Stimulated activated CD8-positive, alpha-beta memory T cell treated with anti-CD3 and anti-CD28 coated beads, Interleukin-4, amount 100 ng/mL, for 48 hours (primary cell): ENCODE measurements at regions not wholly inside any gene's neighbourhood (a gene's known extent, or its start where the extent isn't known, plus 50 kb on each side); places are given as distances from the start of the nearest gene placed in this dataset.

Experiments
- DNase-seq: peaks from one replicate; pipeline ENCODE4 v3.0.0-alpha.2; 2020

DNA sequence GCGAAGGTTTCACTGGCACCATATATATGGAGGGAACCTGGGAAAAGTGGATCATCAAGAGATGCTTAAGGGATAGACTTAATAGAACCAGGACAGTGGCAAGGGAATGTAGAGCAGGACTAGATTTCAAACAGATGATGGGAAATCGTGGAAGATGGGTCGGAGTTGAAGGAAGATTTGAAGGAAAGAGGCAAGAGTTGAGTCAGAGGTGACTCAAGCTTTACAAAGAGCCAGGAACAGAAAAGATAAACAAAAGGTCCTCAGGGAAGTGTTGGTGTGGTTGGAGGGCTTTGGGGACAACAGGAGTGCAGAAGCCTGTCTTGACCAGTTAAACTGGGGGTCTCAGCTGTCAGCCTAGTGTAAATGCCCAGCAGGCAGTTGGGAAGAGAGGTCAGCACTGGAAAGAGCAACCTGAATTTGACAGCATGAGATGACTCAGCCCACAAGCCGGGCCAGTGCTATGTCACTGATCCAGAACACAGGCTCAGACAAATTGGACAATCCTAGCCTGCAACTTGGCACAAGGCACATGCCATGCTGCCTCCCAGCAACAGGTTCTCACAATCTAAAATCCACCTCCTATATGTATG lies 230.5 kb downstream of the IDS start:
- DNase-seq: no peak

- DNase-seq: no peak
Measured at GRCh38 chrX:149272690-149273463, 232.2 kb downstream of the IDS start.

DNA sequence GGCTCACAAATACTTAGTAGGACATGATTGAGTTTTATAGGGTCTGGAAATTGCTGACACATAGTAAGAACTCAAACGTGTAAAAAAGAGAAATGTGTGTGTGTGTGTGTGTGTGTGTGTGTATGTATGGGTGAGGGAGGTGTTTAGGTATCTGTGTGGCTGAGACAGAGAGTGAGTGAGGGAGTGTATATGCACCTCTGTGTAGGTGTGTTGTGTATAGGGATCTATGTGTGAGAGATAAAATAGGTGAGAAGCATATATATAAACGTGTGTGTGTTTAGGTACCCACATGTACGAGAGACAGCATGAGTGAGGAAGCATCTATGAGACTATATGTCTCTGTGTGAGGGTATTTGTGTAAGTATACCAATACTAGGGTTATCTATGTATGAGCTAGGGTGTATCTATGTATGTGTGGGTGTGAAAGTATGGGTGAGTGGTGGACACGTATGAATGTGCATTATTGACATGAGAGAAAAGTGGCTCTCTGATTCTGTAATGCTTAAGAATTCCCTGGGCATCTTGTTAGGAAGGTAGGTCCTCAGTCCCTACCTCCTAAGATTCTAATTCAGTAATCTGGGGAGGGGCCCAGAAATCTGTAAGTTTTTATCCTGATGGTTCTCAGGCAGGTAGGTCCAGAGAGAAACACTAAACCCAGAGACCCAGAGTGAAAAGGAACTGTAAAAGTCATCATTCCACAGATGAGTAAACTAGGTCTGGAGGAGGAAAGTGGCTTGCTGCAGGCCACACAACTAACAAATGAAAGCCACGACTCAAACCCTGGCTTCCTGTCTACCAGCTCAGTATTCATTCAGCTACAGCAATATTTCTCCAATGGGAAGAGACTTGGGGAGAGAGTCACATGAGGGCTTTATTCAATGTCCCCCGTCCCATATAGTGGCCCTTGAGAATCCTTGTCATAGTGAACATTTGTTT lies 237.0 kb downstream of the IDS start:
- DNase-seq: no peak

DNA sequence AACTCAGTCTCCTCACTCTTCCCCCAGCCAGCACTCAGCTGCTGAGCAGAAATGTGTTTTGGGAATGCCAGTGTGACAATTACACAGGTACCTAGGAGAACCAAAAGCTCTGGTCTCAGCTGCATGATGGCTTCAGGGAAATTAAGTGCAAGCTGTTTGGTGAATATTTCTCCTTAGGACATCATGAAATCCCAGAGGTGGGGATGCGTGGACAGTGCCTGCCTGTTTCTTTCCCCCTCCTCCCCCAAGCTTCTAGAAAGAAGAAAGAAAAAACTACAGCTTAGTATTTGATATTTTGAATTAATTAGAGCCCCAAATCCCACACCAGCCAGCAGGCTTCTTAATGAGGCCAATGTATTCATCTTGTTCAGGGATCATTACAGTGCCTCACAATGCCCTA lies 243.0 kb downstream of the IDS start:
- DNase-seq: no peak

DNA sequence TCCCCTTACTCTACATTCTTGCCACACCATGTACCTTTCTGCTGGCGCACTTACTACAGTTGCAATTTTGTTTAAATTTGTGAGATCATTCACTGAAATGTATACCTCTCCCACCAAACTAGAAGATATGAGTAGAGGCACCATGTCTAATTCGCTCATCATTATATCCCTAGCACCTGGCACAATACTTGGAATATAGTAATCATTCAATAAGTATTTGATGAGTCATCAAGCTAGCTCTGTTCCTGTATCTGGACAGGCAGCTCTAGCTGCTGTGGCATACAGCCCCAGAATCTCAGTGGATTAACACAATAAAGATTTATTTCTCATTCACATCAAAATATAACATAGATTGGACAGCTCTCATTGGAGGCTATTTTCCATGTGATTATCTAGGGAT lies 245.9 kb downstream of the IDS start:
- no peak for DNase-seq

DNA sequence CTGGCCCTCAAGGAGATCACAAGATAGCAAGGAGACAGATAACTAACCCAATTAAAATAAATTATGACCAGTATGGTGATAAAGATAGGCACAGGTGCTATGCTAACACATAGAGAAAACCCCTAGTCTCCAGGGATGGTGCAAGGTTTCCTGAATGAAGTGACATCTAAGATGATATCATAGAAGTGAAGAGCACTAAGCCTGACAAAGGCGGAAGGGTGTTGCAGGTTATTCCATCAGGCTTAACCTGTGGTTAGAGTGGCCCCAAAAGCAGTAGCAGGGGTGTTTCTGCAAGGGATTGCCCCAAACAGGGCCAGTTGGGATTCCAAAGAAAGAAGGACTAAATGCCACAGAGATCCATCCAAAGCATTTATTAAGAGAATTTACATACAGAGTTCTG lies 249.2 kb downstream of the IDS start:
- no peak for DNase-seq

DNA sequence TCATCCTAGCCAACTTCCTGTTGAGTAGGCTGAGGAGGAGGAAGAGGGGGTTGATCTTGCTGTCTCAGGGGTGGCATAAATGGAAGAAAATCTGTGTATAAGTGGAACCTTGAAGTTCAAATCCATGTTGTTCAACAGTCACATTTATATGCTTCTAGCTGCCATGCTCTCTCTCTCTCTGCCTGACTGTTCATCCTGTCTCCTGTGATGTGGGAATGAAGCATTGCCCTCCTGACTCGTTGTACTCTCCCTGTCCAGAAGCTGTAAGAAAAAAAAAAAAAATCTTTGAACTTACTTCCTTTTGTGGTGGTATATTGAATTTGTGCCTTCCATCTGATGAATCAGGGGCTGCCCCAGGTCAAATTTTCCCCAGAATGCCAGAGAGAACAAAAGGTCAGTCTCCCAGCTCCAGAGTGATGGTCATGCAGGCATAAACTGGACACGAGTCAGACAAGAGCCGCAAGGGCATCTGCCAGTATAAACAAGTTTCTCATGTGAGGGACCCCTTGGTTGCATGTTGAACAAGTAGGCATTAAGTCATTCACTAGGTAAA lies 257.0 kb downstream of the IDS start:
- no peak for DNase-seq

DNA sequence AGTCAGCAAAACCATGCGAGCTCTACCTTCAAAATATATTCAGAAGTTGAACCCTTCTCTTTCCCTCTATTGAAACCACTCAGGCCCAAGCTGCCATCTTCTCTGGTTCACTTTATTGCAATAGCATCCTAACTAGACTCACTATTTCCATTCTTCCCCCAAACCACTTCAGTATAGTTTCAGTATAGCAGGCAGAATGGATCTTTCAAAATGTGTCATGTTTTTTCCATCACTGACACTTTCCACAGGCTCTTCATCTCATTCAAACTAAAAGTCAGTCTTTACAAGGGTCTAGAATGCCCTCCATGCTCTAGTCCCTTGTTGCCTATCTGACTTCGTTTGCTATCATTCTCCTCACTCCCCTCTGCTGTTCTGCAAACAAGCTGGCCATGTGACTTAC lies 274.4 kb downstream of the IDS start:
- DNase-seq: no peak

DNA sequence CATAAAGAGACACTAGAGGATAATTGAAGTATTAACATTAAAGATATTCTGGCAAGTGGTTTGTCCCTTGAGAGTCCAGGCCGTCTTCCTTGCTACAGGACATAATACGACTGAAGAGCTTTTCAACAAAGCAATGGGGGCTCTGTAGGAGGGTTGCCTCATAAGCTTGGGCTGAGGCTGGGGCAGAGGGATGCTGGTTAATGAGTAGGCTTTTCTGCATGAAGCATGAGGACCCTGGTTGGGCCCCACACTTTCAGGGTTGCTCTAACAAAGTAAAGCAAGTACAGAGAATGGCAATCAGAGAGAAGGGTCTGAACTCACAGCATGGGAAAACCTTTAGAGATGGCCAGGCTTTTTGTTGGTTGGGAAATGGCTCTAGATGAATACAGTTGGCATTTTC lies 281.3 kb downstream of the IDS start:
- no peak for DNase-seq

DNA sequence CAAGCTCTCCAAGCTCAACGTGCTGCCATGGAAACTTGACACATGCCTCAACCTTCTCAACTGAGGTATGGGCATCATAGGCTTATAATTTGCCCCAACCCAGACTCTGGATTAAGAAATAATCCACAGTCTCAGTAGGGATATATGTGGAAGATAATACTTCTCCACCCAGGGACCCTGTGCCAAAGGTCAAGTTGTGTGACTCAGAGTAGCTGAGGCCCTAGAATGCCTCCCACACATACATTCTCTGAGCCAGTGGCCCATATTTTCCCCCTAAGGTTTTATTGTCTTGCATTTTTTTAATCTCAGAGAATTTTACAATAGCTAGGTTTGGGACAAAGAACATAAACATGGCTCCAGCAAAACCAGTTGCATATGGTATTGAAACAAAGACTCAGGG lies 283.1 kb downstream of the IDS start:
- no peak for DNase-seq

GRCh38 chrX:149221230-149221629 lies 283.9 kb downstream of the IDS start:
- DNase-seq: no peak

- DNase-seq: no peak
Measured at GRCh38 chrX:149213264-149213663, 291.8 kb downstream of the IDS start.

GRCh38 chrX:149208307-149208706 lies 296.8 kb downstream of the IDS start:
- DNase-seq: no peak

GRCh38 chrX:149207518-149207917 lies 297.6 kb downstream of the IDS start:
- no peak for DNase-seq

DNA sequence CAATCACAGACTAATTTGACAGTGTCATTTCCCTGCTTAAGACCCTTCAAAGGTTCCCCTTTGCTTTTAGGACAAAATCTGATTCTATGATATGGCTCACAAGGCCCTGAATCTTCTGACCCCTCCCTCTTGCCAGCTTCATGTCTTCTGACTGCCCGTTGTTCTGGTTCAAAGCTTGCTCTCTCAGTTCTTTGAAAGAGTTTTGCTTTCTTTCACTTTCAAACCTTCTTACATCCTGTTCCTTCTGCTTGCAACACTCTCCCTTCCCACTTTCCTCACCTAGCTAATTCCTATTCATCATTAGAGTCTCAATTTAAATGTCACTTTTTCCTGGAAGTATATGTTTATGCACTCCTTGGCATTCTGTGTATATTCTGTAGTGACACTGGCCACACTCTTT lies 299.2 kb downstream of the IDS start:
- DNase-seq: no peak

DNA sequence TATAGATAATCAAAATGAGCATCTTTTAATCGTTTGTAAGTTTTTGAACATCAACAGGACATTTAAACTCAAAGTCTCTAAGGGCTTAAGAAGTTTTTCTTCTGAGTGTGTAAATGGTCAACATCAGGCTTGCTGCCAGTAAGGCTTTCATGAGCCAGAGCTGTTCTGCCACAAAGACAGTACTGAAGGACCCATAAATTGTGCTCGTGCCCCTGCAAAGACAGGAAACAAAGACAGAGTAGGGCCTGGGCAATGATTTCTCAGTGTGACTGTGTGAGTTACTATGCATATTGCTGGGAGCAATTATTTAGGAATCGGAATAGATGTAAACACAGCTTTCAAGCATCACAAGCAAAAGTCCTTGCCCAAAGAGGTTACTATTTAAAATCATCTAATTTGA lies 300.0 kb downstream of the IDS start:
- DNase-seq: no peak

GRCh38 chrX:149199734-149200133 lies 305.4 kb downstream of the IDS start:
- DNase-seq: no peak

DNA sequence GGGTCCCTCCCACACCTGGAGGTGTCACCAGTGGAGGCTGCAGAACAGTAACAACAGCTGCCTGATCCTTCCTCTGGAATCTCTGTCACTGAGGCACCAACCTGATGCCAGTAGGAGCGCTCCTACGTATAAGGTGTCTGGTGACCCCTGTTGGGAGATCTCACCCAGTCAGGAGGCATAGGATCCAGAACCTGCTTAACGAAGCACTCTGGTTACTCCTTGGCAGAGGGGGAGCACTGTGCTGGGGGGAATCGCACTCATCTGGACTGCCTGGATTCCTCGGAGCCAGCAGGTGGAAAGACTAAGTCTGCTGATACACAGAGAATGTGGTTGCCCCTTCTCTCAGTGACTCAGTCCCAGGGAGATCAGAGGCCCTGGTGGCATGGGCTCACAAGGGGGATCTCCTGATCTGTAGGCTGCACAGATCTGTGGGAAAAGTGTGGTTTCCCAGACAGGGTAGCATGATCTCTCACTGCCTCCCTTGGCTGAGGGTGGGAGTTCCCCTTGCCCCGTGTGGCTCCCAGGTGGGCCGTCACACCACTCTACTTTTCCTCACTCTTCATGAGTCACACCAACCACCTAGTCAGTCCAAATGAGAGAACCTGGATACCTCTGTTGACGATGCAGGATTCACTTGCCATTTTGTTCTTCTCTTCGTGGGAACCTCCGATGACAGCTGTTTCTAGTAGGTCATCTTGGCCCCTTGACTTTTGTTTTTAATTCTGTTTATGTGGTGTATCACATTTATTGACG lies 305.9 kb downstream of the IDS start:
- DNase-seq: peak; percentile 43

- no peak for DNase-seq
Measured at GRCh38 chrX:149185087-149185486, 320.0 kb downstream of the IDS start.

- DNase-seq: no peak
Measured at GRCh38 chrX:149161435-149162088, 343.5 kb downstream of the IDS start.

DNA sequence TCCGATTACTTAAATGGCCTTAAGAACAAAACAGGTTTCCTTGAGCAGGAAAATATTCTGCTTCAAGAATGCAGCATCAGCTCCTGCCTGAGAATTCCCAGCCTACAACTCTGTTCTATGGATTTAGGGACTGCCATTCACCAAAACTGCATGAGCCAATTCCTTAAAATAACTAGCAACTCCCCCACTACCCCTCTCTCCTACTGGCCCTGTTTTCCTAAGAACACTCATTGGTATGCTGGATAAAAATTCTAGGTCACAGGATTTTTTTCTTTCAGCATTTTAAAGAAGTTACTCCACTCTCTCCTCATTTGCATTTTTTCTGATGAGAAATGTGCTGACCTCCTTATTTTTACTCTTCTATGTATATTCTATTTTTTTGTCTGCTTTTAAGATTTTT lies 347.1 kb downstream of the IDS start:
- DNase-seq: no peak

GRCh38 chrX:149152941-149153340 lies 352.2 kb downstream of the IDS start:
- no peak for DNase-seq
